ENCODE measurements at regions not wholly inside any gene's neighbourhood (a gene's known extent, or its start where the extent isn't known, plus 50 kb on each side); places are given as distances from the start of the nearest gene placed in this dataset.

DNA sequence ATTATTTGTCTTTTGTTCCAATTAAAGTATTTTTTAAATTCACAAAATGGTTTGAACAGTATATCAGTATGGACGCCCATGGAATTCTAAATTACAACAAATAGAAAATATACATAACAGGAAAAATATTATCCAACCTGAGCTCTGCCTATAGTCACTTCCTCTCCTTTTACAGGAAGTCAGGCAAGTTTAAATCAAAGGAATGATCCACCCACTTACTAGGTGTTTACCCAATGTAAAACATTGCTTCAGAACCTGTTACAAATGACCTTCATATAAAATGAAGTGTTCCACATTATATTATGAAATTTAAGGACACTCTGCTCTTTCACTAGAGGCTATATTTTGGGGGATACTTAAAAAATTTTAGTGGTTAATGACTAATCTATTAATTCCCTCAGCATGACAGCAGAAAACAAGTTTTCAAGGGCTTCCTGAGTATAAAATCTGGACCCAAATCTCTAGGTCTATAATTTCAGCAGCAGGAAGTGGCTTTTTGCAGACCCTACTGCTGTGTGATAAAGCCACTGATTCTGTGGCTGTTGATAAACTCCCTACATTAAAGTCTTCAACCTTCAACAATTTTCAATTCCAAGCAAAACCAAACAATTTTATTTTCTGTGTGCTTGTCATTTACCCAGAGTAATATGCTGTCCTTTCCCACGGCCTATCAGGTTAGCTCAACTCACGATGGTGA lies 722.6 kb downstream of the GATA3 start:
- no peak for DNase-seq (ENCODE audit: low read depth)
- in situ Hi-C loops (cut with HindIII; ENCODE audit: low pct_unique_long_range_greater_than_20kb, low sequenced_read_pairs) = no loop called here

DNA sequence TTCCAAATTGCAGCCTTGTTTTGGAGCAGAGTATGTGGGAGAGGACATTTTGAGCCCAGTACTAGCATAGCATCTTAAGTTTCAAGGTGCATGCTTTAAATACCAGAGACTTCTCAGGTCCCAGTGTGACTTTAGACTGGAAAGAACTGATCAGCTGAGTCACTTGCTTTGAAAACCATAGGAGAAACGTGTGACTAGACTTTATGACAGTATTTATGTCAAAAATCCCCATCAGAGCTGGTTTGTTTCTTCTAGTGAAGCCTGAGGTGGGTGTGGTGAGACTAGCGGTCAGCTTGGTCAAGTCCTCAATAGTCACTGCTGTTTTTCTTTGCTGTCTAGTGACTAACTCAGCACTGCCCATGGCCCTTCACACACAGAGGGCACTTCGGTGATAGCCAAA lies 724.2 kb downstream of the GATA3 start:
- in situ Hi-C loops (cut with HindIII; ENCODE audit: low pct_unique_long_range_greater_than_20kb, low sequenced_read_pairs) = no loop called here
- DNase-seq (ENCODE audit: low read depth) = peak; percentile 96

DNA sequence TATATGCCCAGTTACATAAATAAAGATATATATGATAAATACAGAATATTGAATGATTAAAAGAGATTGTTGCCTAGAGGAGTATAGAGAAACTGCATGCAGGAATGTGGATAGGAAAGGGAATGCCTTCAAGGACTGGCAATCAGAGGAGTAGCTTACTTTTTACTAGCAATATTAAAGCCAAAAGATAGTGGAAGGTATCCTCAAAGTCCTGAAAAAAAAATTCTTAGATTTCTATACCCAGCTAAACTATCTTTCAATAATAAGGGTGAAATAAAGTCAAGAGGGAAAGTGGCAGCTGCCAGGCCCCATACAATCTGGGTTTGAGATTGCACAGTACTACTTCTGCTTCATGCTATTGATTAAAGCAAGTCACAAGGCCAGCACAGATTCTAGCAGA lies 733.2 kb downstream of the GATA3 start:
- in situ Hi-C loops (cut with HindIII; ENCODE audit: low pct_unique_long_range_greater_than_20kb, low sequenced_read_pairs) = no loop called here
- DNase-seq (ENCODE audit: low read depth) = no peak

DNA sequence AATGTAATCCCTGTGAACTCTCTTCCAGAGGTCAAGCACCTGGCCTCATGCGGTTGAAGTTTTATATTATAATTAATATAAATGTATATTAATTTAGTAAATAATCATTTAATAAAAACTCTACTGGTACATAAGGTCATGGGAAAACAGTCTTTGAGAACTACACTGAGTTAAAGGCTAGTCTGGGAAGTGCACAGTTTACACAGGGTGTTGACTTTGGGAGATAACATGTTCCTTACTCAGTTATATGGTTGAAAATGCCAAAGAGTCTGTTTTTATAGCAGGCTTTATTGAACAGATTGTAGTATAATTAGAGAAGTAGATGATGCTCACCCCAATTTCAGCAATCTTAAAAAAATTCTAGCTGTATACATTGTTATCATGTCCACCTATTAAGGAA lies 735.9 kb downstream of the GATA3 start:
- in situ Hi-C loops (cut with HindIII; ENCODE audit: low pct_unique_long_range_greater_than_20kb, low sequenced_read_pairs) = no loop called here
- DNase-seq (ENCODE audit: low read depth) = no peak

DNA sequence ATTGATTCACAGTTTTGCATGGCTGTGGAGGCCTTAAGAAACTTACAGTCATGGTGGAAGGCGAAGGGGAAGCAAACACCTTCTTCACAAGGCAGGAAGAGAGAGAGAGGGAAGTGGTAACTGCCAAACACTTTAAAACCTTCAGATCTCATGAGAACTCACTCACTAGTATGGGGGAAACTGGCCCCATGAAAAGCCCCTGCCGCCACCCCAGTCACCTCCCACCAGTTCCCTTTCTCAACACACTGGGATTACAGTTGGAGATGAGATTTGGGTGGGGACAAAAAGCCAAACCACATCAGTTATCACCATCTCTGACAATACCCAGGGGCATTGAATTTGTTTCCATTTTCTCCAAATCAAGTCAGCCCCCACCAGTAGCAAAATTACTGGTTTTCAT lies 740.4 kb downstream of the GATA3 start:
- no peak for DNase-seq (ENCODE audit: low read depth)
- in situ Hi-C loops (cut with HindIII; ENCODE audit: low pct_unique_long_range_greater_than_20kb, low sequenced_read_pairs) = no loop called here

DNA sequence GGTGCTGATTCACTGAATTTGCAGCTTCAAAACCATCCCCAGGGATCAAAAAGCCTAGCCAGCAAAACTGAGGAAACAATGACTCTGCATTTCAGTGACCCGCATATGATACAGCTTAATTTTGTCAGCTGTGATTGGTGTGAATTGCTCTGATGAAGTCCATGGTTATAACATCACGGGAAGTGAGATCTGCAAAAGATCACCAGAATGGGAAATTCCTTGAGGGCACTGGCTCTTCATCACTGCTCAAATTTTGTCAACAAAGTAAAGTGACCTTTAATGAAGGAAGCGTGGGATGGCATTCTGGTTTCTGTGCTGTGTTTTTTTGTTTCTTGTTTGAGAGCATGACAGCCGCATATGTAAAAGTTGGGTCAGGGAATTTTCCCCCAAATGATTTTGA lies 745.9 kb downstream of the GATA3 start:
- in situ Hi-C loops (cut with HindIII; ENCODE audit: low pct_unique_long_range_greater_than_20kb, low sequenced_read_pairs) = no loop called here
- peak; percentile 49 for DNase-seq (ENCODE audit: low read depth)

DNA sequence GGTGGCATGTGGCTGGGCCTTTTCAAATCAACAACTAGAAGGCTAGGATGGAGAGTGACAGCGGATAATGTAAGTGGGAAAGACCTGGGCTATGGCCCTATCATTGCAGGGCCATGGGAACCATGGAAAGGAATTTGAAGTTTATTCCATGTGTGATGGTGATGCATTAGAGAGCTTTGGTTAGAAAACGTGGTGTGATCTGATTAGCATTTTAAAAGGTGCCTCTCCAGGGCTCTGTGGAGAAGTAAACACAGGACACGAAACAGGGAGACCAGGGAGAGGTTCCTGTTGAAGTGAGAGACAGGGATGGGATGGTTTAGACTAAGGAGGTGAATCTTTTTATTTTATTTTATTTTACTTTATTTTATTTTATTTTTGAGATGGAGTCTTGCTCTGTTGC lies 749.5 kb downstream of the GATA3 start:
- no peak for DNase-seq (ENCODE audit: low read depth)
- in situ Hi-C loops (cut with HindIII; ENCODE audit: low pct_unique_long_range_greater_than_20kb, low sequenced_read_pairs) = no loop called here

DNA sequence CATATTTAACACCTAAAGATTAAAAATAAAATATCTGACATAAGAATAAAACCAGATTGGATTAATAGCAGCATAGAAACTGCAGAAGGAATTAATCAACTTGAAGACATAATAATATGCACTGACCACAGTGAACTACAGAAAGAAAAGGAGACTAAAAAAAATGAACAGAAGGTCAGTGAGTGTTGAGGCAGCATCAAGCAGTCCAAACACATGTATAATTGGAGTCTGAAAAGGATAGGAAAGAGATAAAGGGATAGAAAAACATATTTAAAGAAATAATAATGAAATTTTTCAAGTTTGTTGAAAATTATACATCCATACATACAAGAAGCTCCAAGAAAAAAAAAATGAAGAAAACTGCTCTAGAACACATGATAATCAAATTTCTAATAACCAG lies 756.2 kb downstream of the GATA3 start:
- no peak for DNase-seq (ENCODE audit: low read depth)
- in situ Hi-C loops (cut with HindIII; ENCODE audit: low pct_unique_long_range_greater_than_20kb, low sequenced_read_pairs) = no loop called here

DNA sequence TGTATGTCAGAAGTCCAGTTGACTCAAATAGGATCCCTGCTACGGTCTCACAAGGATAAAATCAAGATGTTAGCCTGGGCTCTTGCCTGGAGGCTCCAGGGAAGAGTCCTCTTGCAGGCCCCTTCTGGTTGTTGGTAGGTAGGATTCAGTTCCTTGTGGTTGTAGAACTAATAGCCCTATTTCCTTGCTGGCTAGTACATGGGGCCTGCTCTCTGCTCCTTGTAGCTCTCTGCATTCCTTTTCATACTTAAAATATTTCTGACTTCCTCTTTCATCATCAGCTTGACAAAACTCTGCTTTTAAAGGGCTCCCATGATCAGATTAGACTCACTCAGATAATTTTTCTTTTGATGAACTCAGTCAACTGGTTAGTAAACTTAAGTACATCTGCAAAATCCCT lies 756.7 kb downstream of the GATA3 start:
- no peak for DNase-seq (ENCODE audit: low read depth)
- in situ Hi-C loops (cut with HindIII; ENCODE audit: low pct_unique_long_range_greater_than_20kb, low sequenced_read_pairs) = no loop called here

DNA sequence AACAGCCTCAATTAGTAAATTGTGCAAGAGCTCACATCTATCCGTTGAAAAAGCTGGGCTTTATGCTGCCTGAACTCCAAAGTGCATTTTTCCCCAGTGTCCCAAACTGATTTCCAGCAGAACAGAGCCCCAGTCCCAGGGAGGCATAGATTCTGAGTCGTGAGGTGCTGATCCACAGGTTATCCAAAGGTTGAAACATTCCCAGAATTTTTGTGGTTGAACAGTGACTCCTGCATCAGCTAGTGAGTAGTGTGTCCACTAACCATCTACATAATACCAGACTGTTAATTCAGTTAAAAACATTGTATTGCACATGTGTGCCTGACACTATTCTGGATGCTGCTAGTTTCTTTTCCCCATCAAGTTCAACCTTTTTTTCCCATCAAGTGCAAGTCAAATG lies 761.5 kb downstream of the GATA3 start:
- in situ Hi-C loops (cut with HindIII; ENCODE audit: low pct_unique_long_range_greater_than_20kb, low sequenced_read_pairs) = no loop called here
- peak; percentile 37 for DNase-seq (ENCODE audit: low read depth)

DNA sequence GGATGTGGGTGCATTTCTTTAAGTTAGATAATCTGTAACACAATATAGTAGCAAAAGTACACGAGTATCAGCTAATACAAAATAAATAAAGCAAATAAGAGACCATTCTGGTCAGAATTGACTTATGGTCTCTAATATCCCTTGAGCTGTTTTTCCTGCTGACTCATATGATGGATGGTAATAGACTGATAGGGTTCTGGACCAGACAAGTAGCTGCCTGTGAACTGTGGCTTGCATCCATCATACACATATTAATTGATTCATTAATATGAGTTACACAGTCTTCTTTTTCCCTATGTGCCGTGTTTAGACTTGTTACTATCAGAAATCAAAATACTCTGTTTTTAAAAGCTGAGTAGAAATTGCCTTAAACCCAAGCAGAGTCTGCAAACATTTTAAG lies 762.8 kb downstream of the GATA3 start:
- in situ Hi-C loops (cut with HindIII; ENCODE audit: low pct_unique_long_range_greater_than_20kb, low sequenced_read_pairs) = no loop called here
- DNase-seq (ENCODE audit: low read depth) = no peak

DNA sequence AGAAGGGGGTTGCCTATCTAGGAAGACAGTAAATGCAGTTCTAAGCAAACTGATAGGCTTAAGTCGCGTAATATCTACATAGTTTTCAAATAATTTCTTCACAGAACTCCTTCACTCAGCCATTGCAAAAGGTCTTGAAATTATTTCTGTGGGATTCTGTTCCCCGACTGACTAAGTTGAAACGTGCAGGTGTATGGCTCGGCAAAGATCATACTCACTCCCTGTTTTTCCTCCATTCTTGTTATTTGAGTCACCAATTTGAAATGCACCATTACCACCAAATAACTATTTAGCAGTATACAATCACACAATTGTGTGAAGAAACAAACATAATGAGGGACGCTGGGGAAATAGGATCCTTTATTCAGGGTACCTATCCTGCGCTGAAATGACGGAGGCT lies 771.1 kb downstream of the GATA3 start:
- no peak for DNase-seq (ENCODE audit: low read depth)
- in situ Hi-C loops (cut with HindIII; ENCODE audit: low pct_unique_long_range_greater_than_20kb, low sequenced_read_pairs) = no loop called here

DNA sequence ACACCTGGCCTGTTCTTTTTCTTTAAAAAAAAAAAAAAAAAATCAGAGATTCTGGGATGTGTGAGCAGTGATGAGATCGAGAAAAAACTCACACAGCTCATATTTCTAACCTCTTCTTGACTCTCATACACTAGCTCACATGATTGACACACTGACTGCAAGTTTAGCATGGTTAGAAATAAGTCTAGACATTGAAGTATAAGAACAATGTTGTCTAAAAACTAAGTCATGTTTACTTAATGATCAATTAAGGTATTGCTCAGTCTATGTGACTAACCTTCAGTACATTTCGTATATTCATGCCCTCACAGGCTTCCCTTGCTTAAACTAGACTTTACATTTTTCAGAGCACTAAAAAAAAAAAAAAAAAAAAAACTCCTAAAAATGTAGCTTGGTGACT lies 775.1 kb downstream of the GATA3 start:
- in situ Hi-C loops (cut with HindIII; ENCODE audit: low pct_unique_long_range_greater_than_20kb, low sequenced_read_pairs) = no loop called here

DNA sequence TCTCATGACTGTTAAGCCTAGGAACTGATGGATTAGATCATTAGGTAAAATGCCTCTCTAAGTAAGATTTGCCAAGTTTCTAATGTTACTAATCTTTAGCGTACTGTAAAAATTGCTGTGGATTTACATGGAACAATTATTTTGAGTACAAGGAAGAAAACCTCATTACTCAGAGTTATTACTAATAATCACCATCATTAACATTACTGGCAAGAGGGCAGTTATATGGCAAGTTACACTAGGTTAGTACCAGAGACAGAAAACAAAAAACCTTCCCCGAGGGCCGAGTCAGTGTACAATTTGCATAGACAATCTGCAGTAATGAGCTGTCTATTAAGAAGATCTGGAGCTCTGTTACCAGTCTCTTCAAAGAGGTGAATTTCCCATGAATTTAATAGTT lies 775.6 kb downstream of the GATA3 start:
- DNase-seq (ENCODE audit: low read depth) = no peak
- in situ Hi-C loops (cut with HindIII; ENCODE audit: low pct_unique_long_range_greater_than_20kb, low sequenced_read_pairs) = no loop called here

More for the DNA sequence above, 775.1 kb downstream of the GATA3 start:
- DNase-seq (ENCODE audit: low read depth) = no peak

DNA sequence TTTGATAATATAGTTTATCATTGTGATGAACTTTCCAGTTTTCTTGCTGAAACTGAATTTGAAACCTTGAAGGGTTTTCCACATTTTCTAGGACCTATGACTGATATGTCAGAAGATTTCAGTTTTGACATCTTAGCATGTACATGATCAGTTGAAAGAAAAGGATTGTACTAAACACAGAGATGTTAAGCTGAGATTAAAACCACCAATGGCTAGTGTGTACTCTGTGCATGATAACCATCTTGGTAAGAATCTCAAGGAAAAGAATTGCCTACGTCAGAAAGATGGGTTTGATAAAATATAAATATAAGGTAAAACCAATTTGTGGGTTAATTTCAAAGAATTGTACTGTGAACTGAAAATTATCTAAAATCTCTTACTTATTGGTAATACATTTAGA lies 776.4 kb downstream of the GATA3 start:
- no peak for DNase-seq (ENCODE audit: low read depth)
- in situ Hi-C loops (cut with HindIII; ENCODE audit: low pct_unique_long_range_greater_than_20kb, low sequenced_read_pairs) = no loop called here

DNA sequence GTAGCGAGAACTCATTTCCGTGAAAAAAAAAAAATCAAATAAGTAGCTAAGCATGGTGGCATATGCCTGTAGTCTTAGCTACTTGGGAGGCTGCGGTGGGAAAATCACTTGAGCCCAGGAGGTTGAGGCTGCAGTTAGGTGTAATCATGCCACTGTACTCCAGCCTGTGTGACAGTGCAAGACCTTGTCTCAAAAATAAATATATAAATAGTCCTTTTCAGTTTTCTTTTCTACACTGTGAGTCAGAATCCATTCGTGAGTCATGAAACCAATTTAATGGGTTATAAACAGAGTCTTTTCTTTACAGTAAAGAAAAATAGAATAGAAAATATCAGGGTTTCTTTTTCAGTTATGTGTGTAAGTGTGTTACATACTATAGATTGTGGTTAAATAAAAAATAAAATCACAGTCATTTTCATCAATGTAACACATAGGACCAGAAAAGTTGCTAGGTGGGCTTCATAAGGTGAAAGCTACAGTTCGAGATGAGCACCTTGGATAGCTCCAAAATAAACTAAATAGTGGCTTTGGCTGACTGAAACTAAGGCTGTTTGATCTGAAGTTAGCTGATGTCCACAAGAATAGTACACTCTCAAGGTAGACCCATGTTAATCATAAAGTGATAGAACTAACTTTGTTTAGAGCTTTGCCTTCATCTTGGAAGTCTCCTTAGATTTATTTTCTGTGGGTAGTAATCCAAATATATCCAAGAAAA lies 781.1 kb downstream of the GATA3 start:
- in situ Hi-C loops (cut with HindIII; ENCODE audit: low pct_unique_long_range_greater_than_20kb, low sequenced_read_pairs) = no loop called here
- DNase-seq (ENCODE audit: low read depth) = peak; percentile 39

DNA sequence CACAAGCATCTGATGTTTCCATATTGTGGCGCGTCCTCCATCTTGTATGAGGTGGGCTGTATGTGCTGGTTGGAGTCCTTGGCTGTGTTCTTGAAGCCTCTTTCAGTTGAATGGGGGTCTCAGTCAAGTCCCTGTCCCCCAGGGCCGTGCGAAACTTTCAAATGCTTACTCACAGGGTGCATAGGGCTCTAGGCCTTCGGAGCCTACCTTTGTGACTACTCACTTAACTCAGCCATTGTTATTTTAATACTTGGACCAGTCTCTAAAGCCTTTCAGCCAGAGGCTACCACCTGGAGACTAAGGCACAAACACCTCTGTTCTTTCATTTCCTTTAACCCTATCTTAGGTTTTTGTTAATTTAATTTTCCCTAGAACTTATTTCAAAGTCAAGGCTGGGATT lies 785.9 kb downstream of the GATA3 start:
- DNase-seq (ENCODE audit: low read depth) = no peak
- in situ Hi-C loops (cut with HindIII; ENCODE audit: low pct_unique_long_range_greater_than_20kb, low sequenced_read_pairs) = no loop called here

DNA sequence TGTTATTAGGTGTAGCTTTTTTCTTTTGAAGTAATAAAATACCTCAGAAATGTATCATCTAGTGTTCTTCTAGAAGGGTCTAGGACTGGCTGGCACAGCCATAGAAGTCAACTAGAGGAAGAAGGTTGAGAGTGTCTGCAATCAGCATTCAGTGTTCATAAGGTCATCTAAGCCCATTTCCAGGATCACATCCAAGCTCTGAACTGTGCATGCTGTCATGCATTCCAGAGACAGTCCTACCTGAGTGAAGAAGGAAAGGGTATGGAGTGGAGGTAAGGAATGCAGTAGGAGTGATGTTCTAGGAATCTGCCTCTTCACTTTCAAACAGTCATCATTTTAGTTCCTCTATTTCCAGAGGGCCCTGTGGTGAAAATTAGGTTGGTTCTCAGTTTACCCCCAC lies 789.7 kb downstream of the GATA3 start:
- DNase-seq (ENCODE audit: low read depth) = no peak
- in situ Hi-C loops (cut with HindIII; ENCODE audit: low pct_unique_long_range_greater_than_20kb, low sequenced_read_pairs) = no loop called here

DNA sequence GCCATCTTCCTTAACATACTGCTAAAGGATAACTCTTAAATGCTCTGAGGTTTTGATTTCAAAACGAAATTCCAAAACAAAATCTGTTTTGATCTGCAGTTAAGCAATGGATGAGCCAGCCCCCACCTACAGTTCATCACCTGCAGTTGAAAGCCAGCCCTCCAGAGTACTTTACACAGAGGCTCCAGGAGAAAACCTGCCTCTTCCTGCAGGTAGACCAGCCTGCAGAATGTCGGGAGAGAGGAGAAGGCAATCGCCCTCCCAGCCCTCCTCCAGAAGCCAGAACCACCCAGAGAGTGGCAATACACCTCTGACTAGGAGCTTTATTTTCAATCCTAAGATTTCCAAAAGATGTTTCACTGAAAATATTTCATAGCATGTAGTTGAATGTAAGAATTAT lies 798.1 kb downstream of the GATA3 start:
- in situ Hi-C loops (cut with HindIII; ENCODE audit: low pct_unique_long_range_greater_than_20kb, low sequenced_read_pairs) = no loop called here
- DNase-seq (ENCODE audit: low read depth) = no peak

DNA sequence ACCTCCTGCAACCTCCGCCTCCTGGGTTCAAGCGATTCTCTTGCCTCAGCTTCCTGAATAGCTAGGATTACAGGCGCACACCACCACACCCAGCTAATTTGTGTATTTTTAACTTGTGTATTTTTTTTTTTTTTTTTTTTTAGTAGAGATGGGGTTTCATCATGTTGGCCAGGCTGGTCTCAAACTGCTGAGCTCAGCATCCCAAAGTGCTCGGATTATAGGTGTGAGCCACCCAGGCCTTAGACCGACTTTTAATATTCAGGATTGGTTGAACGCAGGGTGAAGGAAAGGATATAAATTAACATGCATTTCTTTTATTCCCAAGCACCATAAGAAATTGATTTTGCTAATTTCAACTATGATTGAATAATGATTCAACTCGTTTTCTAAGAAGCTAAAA lies 798.6 kb downstream of the GATA3 start:
- DNase-seq (ENCODE audit: low read depth) = no peak
- in situ Hi-C loops (cut with HindIII; ENCODE audit: low pct_unique_long_range_greater_than_20kb, low sequenced_read_pairs) = no loop called here

Data from Caki2 (cell line).